H1 (cell line): ENCODE measurements at regions not wholly inside any gene's neighbourhood (a gene's known extent, or its start where the extent isn't known, plus 50 kb on each side); places are given as distances from the start of the nearest gene placed in this dataset.

Experiments
- CTCF ChIA-PET: fragments of 300-600 bp; sonication (Branson Sonifier 250); formaldehyde crosslinking; loops from one replicate; lab custom pipeline; 2021; ENCODE audit not compliant: partially characterized antibody; lab: Charles Lee
- POLR2A ChIA-PET: fragments of 300-600 bp; sonication (Branson Sonifier 250); formaldehyde crosslinking; loops from one replicate; lab custom pipeline; 2021; ENCODE audit warnings: inconsistent platforms; ENCODE audit not compliant: partially characterized antibody; lab: Charles Lee
- DNase-seq, 2 experiments: peaks; one replicate each; pipeline versions ENCODE4 v3.0.0 to v3.0.0-alpha.2; 2010 to 2022; ENCODE audit warnings: low spot score in 2 of 2, low read depth in 1 of 2, mixed read lengths in 1 of 2
- FAIRE-seq: peaks from 2 replicates; lab custom pipeline; 2011; peaks lifted over from hg19 to GRCh38; lab: Jason Lieb, UNC
- H2AFZ ChIP-seq: 2 replicates; pipeline ENCODE4 v1.8.1; 2012; ENCODE audit warnings: low read length, inconsistent platforms
- H2AK5ac ChIP-seq: 2 replicates; pipeline ENCODE4 v1.6.1; 2013; ENCODE audit warnings: low read depth, low read length
- H2BK120ac ChIP-seq: replicated peaks from 2 replicates; pipeline ENCODE3; 2013; ENCODE audit warnings: low read depth, low read length, inconsistent platforms
- H2BK12ac ChIP-seq: 2 replicates; pipeline ENCODE4 v1.6.1; 2013; ENCODE audit warnings: low read depth, low read length
- H2BK15ac ChIP-seq: 2 replicates; pipeline ENCODE4 v1.6.1; 2013; ENCODE audit warnings: low read length
- H2BK20ac ChIP-seq: 2 replicates; pipeline ENCODE4 v1.6.1; 2013; ENCODE audit warnings: low read length
- H2BK5ac ChIP-seq: 2 replicates; pipeline ENCODE4 v1.6.1; 2013; ENCODE audit warnings: low read depth, low read length
- H3K14ac ChIP-seq: 2 replicates; pipeline ENCODE4 v1.6.1; 2013; ENCODE audit warnings: inconsistent platforms; ENCODE audit not compliant: insufficient read length
- H3K18ac ChIP-seq: 2 replicates; pipeline ENCODE4 v1.6.1; 2013; ENCODE audit warnings: low read length; ENCODE audit errors: extremely low read depth
- H3K23ac ChIP-seq: 2 replicates; pipeline ENCODE4 v1.6.1; 2013; ENCODE audit warnings: inconsistent platforms; ENCODE audit not compliant: insufficient read length
- H3K23me2 ChIP-seq: 2 replicates; pipeline ENCODE4 v1.6.1; 2013; ENCODE audit warnings: low read depth, low read length
- H3K27ac ChIP-seq: 2 replicates; pipeline ENCODE4 v1.6.1; 2011; ENCODE audit warnings: low read depth, low read length, inconsistent platforms
- H3K27me3 ChIP-seq, 4 experiments: replicated peaks in 1 of 4; 1 replicate in 1 of 4; 2 replicates in 3 of 4; pipeline versions ENCODE4 v1.6.1 to v1.8.1; 2011 to 2013; ENCODE audit warnings: low read length in 3 of 4, mild to moderate bottlenecking in 3 of 4, inconsistent platforms in 2 of 4, mixed read lengths in 2 of 4, moderate library complexity in 1 of 4; ENCODE audit not compliant: control insufficient read depth in 3 of 4, insufficient read depth in 3 of 4; ENCODE audit errors: extremely low read depth in 1 of 4
- H3K36me3 ChIP-seq, 4 experiments: 2 replicates each; pipeline versions ENCODE4 v1.6.1 to v1.8.1; 2011 to 2013; ENCODE audit warnings: mild to moderate bottlenecking in 4 of 4, low read length in 3 of 4, moderate library complexity in 2 of 4, control low read depth in 1 of 4, inconsistent platforms in 1 of 4; ENCODE audit not compliant: insufficient read depth in 4 of 4, control insufficient read depth in 2 of 4
- H3K4ac ChIP-seq: replicated peaks from 2 replicates; pipeline ENCODE3; 2013; ENCODE audit warnings: low read length, low read depth, mixed read lengths, inconsistent platforms; ENCODE audit not compliant: insufficient read length
- H3K4me1 ChIP-seq, 4 experiments: replicated peaks in 1 of 4; 1 replicate in 1 of 4; 2 replicates in 3 of 4; pipeline versions ENCODE4 v1.6.1 to v1.8.1; 2011 to 2013; ENCODE audit warnings: low read length in 3 of 4, inconsistent platforms in 2 of 4, mixed read lengths in 1 of 4; ENCODE audit not compliant: insufficient read depth in 4 of 4, control insufficient read depth in 3 of 4
- H3K4me2 ChIP-seq, 2 experiments: 2 replicates each; pipeline versions ENCODE4 v1.6.1 to v1.8.1; 2011 to 2013; ENCODE audit warnings: low read depth in 2 of 2, low read length in 2 of 2, control low read depth in 1 of 2, inconsistent platforms in 1 of 2, mild to moderate bottlenecking in 1 of 2; ENCODE audit not compliant: insufficient read depth in 1 of 2
- H3K4me3 ChIP-seq, 4 experiments: fragments of 200-600, 300-600 bp in 1 of 4; sonication (generic), shearing (Covaris generic), sonication (Bioruptor Twin) in 1 of 4; 2 replicates each; pipeline versions ENCODE4 v1.5.1 to v1.8.1; 2011 to 2016; ENCODE audit warnings: low read length in 4 of 4, low read depth in 3 of 4, control low read depth in 2 of 4, inconsistent platforms in 2 of 4, mild to moderate bottlenecking in 2 of 4, mixed read lengths in 1 of 4, moderate library complexity in 1 of 4; ENCODE audit not compliant: insufficient read depth in 2 of 4; ENCODE audit errors: extremely low read depth in 1 of 4
- H3K56ac ChIP-seq: replicated peaks from 2 replicates; pipeline ENCODE3; 2013; ENCODE audit warnings: low read depth, mild to moderate bottlenecking, mixed read lengths, low read length, inconsistent platforms; ENCODE audit not compliant: insufficient read length
- H3K79me1 ChIP-seq: 2 replicates; pipeline ENCODE4 v1.6.1; 2013; ENCODE audit warnings: low read depth, low read length, control low read depth
- H3K79me2 ChIP-seq, 2 experiments: 2 replicates each; pipeline versions ENCODE4 v1.6.1 to v1.8.1; 2012 to 2013; ENCODE audit warnings: low read length in 2 of 2, mild to moderate bottlenecking in 2 of 2, inconsistent platforms in 1 of 2; ENCODE audit not compliant: insufficient read depth in 2 of 2, control insufficient read depth in 1 of 2
- H3K9ac ChIP-seq, 4 experiments: replicated peaks in 1 of 4; 1 replicate in 1 of 4; 2 replicates in 3 of 4; pipeline versions ENCODE4 v1.6.1 to v1.8.1; 2011 to 2013; ENCODE audit warnings: low read depth in 3 of 4, low read length in 3 of 4, control low read depth in 2 of 4, mild to moderate bottlenecking in 2 of 4, moderate library complexity in 2 of 4, inconsistent platforms in 1 of 4; ENCODE audit errors: extremely low read depth in 1 of 4
- H3K9me3 ChIP-seq, 2 experiments: 2 replicates each; pipeline versions ENCODE4 v1.6.1 to v1.8.1; 2012 to 2013; ENCODE audit warnings: mild to moderate bottlenecking in 2 of 2, moderate library complexity in 2 of 2, control low read depth in 1 of 2, inconsistent platforms in 1 of 2, low read depth in 1 of 2, low read length in 1 of 2, mixed read lengths in 1 of 2; ENCODE audit not compliant: insufficient read depth in 2 of 2
- H4K20me1 ChIP-seq, 2 experiments: replicated peaks in 1 of 2; 2 replicates each; pipeline versions ENCODE3 to v1.8.1; 2011 to 2013; ENCODE audit warnings: inconsistent platforms in 2 of 2, low read length in 2 of 2, mild to moderate bottlenecking in 1 of 2; ENCODE audit not compliant: insufficient read depth in 2 of 2, control insufficient read depth in 1 of 2
- H4K5ac ChIP-seq: 2 replicates; pipeline ENCODE4 v1.6.1; 2013; ENCODE audit warnings: low read length, low read depth, mixed read lengths, inconsistent platforms; ENCODE audit not compliant: insufficient read length
- H4K8ac ChIP-seq: 2 replicates; pipeline ENCODE4 v1.8.0; 2013; ENCODE audit warnings: mild to moderate bottlenecking, moderate library complexity, low read length, inconsistent platforms; ENCODE audit not compliant: insufficient read depth; ENCODE audit errors: extremely low read depth
- H4K91ac ChIP-seq: replicated peaks from 2 replicates; pipeline ENCODE3; 2013; ENCODE audit warnings: low read length, mixed read lengths, inconsistent platforms; ENCODE audit not compliant: insufficient read length
- BACH1 ChIP-seq: IDR thresholded peaks from 2 replicates; pipeline ENCODE4 v1.6.1; 2012; ENCODE audit warnings: low read length, improper control_type of control experiment
- CBX8 ChIP-seq: fragments of 300-800, 300-1000 bp; sonication (generic); IDR thresholded peaks from 2 replicates; pipeline ENCODE4 v1.7.1; 2016; ENCODE audit warnings: low read depth, low read length, borderline replicate concordance
- EP300 ChIP-seq, 2 experiments: IDR thresholded peaks; 1 replicate in 1 of 2; 2 replicates in 1 of 2; pipeline ENCODE4 v1.6.1; 2011 to 2012; ENCODE audit warnings: low read depth in 2 of 2, low read length in 2 of 2, mild to moderate bottlenecking in 2 of 2, borderline replicate concordance in 1 of 2, inconsistent platforms in 1 of 2, moderate library complexity in 1 of 2
- HDAC2 ChIP-seq, 2 experiments: fragments of 300-600 bp in 1 of 2; sonication (generic) in 1 of 2; IDR thresholded peaks; 2 replicates each; pipeline ENCODE4 v1.6.1; 2011 to 2012; ENCODE audit warnings: low read depth in 2 of 2, low read length in 2 of 2, mild to moderate bottlenecking in 2 of 2, moderate library complexity in 2 of 2, borderline replicate concordance in 1 of 2, inconsistent platforms in 1 of 2
- KDM4A ChIP-seq: IDR thresholded peaks from one replicate; pipeline ENCODE4 v1.7.1; 2012; ENCODE audit warnings: low read depth, mild to moderate bottlenecking, moderate library complexity, low read length, inconsistent platforms; ENCODE audit not compliant: severe bottlenecking
- KDM5A ChIP-seq: fragments of 200-600 bp; IDR thresholded peaks from 2 replicates; pipeline ENCODE4 v1.7.1; 2012; ENCODE audit warnings: mild to moderate bottlenecking, low read length, inconsistent platforms, mixed read lengths
- NRF1 ChIP-seq: IDR thresholded peaks from 2 replicates; pipeline ENCODE4 v1.6.1; 2011; ENCODE audit warnings: mild to moderate bottlenecking, low read depth, low read length, improper control_type of control experiment
- POLR2AphosphoS5 ChIP-seq: IDR thresholded peaks from 2 replicates; pipeline ENCODE4 v1.6.1; 2011; ENCODE audit warnings: low read depth, low read length
- SIN3A ChIP-seq, 2 experiments: IDR thresholded peaks in 1 of 2; conservative IDR thresholded peaks in 1 of 2; 2 replicates each; pipeline ENCODE4 v1.6.1; 2011 to 2012; ENCODE audit warnings: low read length in 2 of 2, improper control_type of control experiment in 1 of 2, low read depth in 1 of 2, mild to moderate bottlenecking in 1 of 2
- ZNF274 ChIP-seq: IDR thresholded peaks from 2 replicates; pipeline ENCODE4 v1.7.0; 2012; ENCODE audit warnings: low read length, borderline replicate concordance; ENCODE audit errors: extremely low read depth
- WGBS, 2 experiments: shearing (Covaris generic) in 1 of 2; methylation state at CpG; one replicate each; pipeline versions ENCODE4 v1.1.6 to v1.1.7; 2013 to 2015; ENCODE audit warnings: low lambda C conversion rate in 2 of 2, mixed read lengths in 2 of 2, inconsistent platforms in 1 of 2, low coverage in 1 of 2, missing lambda C conversion rate in 1 of 2; ENCODE audit not compliant: insufficient replicate concordance in 2 of 2, insufficient coverage in 1 of 2, insufficient read length in 1 of 2; ENCODE audit errors: extremely low coverage in 1 of 2, missing lambda C conversion rate in 1 of 2; 5-methylcytosine and 5-hydroxymethylcytosine counted together
- TF ChIP-seq, protein P1 (sequence below), 3 experiments: IDR thresholded peaks; 1 replicate in 2 of 3; 2 replicates in 1 of 3; pipeline versions ENCODE4 v1.5.1 to v1.6.1; 2011; ENCODE audit warnings: low read length in 3 of 3, mild to moderate bottlenecking in 3 of 3, inconsistent platforms in 2 of 3, low read depth in 1 of 3, moderate library complexity in 1 of 3; ENCODE audit not compliant: insufficient read depth in 1 of 3; ENCODE audit errors: control extremely low read depth in 1 of 3

DNA sequence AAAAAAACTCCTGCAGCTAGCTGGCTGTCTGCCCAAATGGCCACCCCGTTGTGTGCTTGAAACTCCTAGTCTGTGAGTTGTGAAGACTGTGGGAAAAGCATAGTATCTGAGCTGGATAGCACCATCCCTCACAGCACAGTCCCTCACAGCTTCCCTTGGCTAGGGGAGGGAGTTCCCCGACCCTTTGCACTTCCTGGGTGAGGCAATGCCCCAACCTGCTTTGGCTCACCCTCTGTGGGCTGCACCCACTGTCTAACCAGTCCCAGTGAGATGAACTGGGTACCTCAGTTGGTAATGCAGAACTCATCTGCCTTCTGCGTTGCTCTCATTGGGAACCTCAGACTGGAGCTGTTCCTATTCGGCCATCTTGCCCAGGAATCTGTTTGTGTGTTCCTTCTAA lies 260.6 kb upstream of the STXBP5 start:
- DNase-seq (no peak), FAIRE-seq (no peak)
- ChIA-PET POLR2A (interaction anchor here (0.6 to 1.2 kb wide), 2 partner anchors 14 to 94 kb away, joined by 4 read pairs; no protein-coding TSS in a partner anchor), CTCF (no interaction called here)
- no peak overlapping the region for H2BK20ac ChIP-seq
- H3K23ac ChIP-seq, result no peak overlapping the region
- H4K5ac ChIP-seq, result no peak overlapping the region
- H3K23me2 ChIP-seq, result no peaks in the 10 kb centered on the region
- no peak overlapping the region for H2BK5ac ChIP-seq
- H4K20me1 ChIP-seq, result no peaks in the 10 kb centered on the region
- H3K27me3 ChIP-seq, result no peaks in the 10 kb centered on the region
- H3K4me3 ChIP-seq, result no peak overlapping the region
- H2BK12ac ChIP-seq, result no peak overlapping the region
- H3K79me1 ChIP-seq, result no peaks in the 10 kb centered on the region
- H2AK5ac ChIP-seq, result no peak overlapping the region
- H3K18ac ChIP-seq, result no peak overlapping the region
- 90% methylated on average over 4 of the region's 4 CpGs; no CpG with 5 or more reads in 1 of the 2 experiments for WGBS, 2 experiments
- no peaks in the 10 kb centered on the region for H3K79me2 ChIP-seq
- no peak overlapping the region for H2AFZ ChIP-seq
- no peak overlapping the region for H3K4me2 ChIP-seq
- no peak overlapping the region for H2BK120ac ChIP-seq
- no peaks in the 10 kb centered on the region for H3K4me1 ChIP-seq
- no peak overlapping the region for H3K14ac ChIP-seq
- H4K91ac ChIP-seq, result no peak overlapping the region
- no peak overlapping the region for H2BK15ac ChIP-seq
- no peak overlapping the region for H3K9ac ChIP-seq
- no peaks in the 10 kb centered on the region; a peak in 1 of 8 replicates for H3K36me3 ChIP-seq
- no peak overlapping the region for H3K56ac ChIP-seq
- H3K9me3 ChIP-seq, result peaks cover 0 to 4% of the 10 kb centered on the region in 2 experiments; a peak in 2 of 4 replicates
- no peak overlapping the region for H3K27ac ChIP-seq
- H3K4ac ChIP-seq, result no peak overlapping the region
- no peak overlapping the region for H4K8ac ChIP-seq
- TF ChIP-seq KDM4A (no peak), CBX8 (no peak), KDM5A (no peak), POLR2AphosphoS5 (no peak), HDAC2 (IDR thresholded peaks at IDR 0.05; ENCODE audit: borderline replicate concordance in 1 of 2, low read depth in 2 of 2, low read length in 2 of 2) (no peak), ZNF274 (no peak), EP300 (IDR thresholded peaks at IDR 0.05; ENCODE audit: borderline replicate concordance in 1 of 2, low read depth in 2 of 2, low read length in 2 of 2) (no peak), BACH1 (no peak), SIN3A (conservative IDR thresholded peaks at IDR 0.05 in 1 of 2, IDR thresholded peaks at IDR 0.05 in 1 of 2; ENCODE audit: low read depth in 1 of 2, low read length in 2 of 2) (no peak), NRF1 (no peak)
- TF ChIP-seq, protein P1, sequence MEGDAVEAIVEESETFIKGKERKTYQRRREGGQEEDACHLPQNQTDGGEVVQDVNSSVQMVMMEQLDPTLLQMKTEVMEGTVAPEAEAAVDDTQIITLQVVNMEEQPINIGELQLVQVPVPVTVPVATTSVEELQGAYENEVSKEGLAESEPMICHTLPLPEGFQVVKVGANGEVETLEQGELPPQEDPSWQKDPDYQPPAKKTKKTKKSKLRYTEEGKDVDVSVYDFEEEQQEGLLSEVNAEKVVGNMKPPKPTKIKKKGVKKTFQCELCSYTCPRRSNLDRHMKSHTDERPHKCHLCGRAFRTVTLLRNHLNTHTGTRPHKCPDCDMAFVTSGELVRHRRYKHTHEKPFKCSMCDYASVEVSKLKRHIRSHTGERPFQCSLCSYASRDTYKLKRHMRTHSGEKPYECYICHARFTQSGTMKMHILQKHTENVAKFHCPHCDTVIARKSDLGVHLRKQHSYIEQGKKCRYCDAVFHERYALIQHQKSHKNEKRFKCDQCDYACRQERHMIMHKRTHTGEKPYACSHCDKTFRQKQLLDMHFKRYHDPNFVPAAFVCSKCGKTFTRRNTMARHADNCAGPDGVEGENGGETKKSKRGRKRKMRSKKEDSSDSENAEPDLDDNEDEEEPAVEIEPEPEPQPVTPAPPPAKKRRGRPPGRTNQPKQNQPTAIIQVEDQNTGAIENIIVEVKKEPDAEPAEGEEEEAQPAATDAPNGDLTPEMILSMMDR (IDR thresholded peaks at IDR 0.05; ENCODE audit: control extremely low read depth in 1 of 3, insufficient read depth in 1 of 3, low read depth in 1 of 3, low read length in 3 of 3), result no peak
